SK-N-SH (cell line): ENCODE measurements at regions not wholly inside any gene's neighbourhood (a gene's known extent, or its start where the extent isn't known, plus 50 kb on each side); places are given as distances from the start of the nearest gene placed in this dataset.

Source experiments
- CTCF ChIA-PET: fragments of 300-600, 350-600 bp; formaldehyde crosslinking; extraction: SDS; loops from one replicate; lab custom pipeline; 2021; lab: Yijun Ruan, JAX
- POLR2A ChIA-PET: fragments of 350-600 bp; sonication (Branson Sonifier 250); formaldehyde crosslinking; extraction: SDS; loops from one replicate; lab custom pipeline; 2020; ENCODE audit warnings: antibody characterized with exemption, inconsistent platforms; lab: Yijun Ruan, JAX
- DNase-seq: peaks from one replicate; pipeline ENCODE4 v3.0.0; 2012
- H2AFZ ChIP-seq: fragments of 200-600 bp; sonication (generic); 2 replicates; pipeline ENCODE4 v1.8.1; 2016; ENCODE audit warnings: antibody characterized with exemption, mild to moderate bottlenecking, low read depth
- H3F3A ChIP-seq: fragments of 200-600 bp; sonication (generic); replicated peaks from 2 replicates; pipeline ENCODE3; 2016; ENCODE audit warnings: antibody characterized with exemption, mild to moderate bottlenecking; ENCODE audit not compliant: insufficient read depth
- H3K27ac ChIP-seq, 2 experiments: fragments of 200-500 bp in 1 of 2; fragments of 200-600 bp in 1 of 2; sonication (Bioruptor generic) in 1 of 2; sonication (generic), shearing (Covaris generic) in 1 of 2; 2 replicates each; pipeline versions ENCODE4 v1.5.1 to v1.6.1; 2014 to 2016; ENCODE audit warnings: low read depth in 2 of 2, inconsistent platforms in 1 of 2, low read length in 1 of 2, mild to moderate bottlenecking in 1 of 2, mixed read lengths in 1 of 2
- H3K27me3 ChIP-seq: fragments of 200-600 bp; sonication (generic), shearing (Covaris generic); 2 replicates; pipeline ENCODE4 v1.6.1; 2016; ENCODE audit warnings: mixed run types; ENCODE audit not compliant: insufficient read depth
- H3K36me3 ChIP-seq, 2 experiments: fragments of 200-500 bp in 1 of 2; fragments of 200-600 bp in 1 of 2; sonication (Bioruptor generic) in 1 of 2; sonication (generic) in 1 of 2; replicated peaks in 1 of 2; 2 replicates each; pipeline versions ENCODE3 to v1.5.1; 2014 to 2016; ENCODE audit warnings: low read length in 1 of 2, mild to moderate bottlenecking in 1 of 2; ENCODE audit not compliant: insufficient read depth in 2 of 2, control insufficient read depth in 1 of 2
- H3K4me1 ChIP-seq, 2 experiments: fragments of 200-500 bp in 1 of 2; fragments of 200-600 bp in 1 of 2; sonication (Bioruptor generic) in 1 of 2; sonication (generic), shearing (Covaris generic) in 1 of 2; 2 replicates each; pipeline versions ENCODE4 v1.5.1 to v1.6.1; 2014 to 2016; ENCODE audit warnings: low read depth in 1 of 2, low read length in 1 of 2, mixed run types in 1 of 2; ENCODE audit not compliant: insufficient read depth in 2 of 2, control insufficient read depth in 1 of 2
- H3K4me2 ChIP-seq: fragments of 200-600 bp; sonication (generic), shearing (Covaris generic); 2 replicates; pipeline ENCODE4 v1.6.1; 2017; ENCODE audit warnings: mixed run types
- H3K4me3 ChIP-seq, 2 experiments: fragments of 200-500 bp in 1 of 2; fragments of 200-600 bp in 1 of 2; sonication (Bioruptor generic) in 1 of 2; sonication (generic), shearing (Covaris generic) in 1 of 2; 2 replicates each; pipeline versions ENCODE4 v1.5.1 to v1.8.1; 2014 to 2016; ENCODE audit warnings: low read depth in 2 of 2, inconsistent platforms in 1 of 2, low read length in 1 of 2, mild to moderate bottlenecking in 1 of 2, mixed read lengths in 1 of 2, moderate library complexity in 1 of 2
- H3K79me2 ChIP-seq: fragments of 200-600 bp; sonication (generic); 2 replicates; pipeline ENCODE4 v1.8.1; 2017; ENCODE audit warnings: mild to moderate bottlenecking; ENCODE audit not compliant: insufficient read depth
- H3K9ac ChIP-seq: fragments of 200-600 bp; sonication (generic); 2 replicates; pipeline ENCODE4 v1.6.1; 2017; ENCODE audit warnings: mixed run types
- H3K9me2 ChIP-seq: fragments of 200-600 bp; sonication (generic); 2 replicates; pipeline ENCODE4 v1.6.1; 2017; ENCODE audit warnings: mixed run types
- H3K9me3 ChIP-seq: fragments of 200-600 bp; sonication (generic); 2 replicates; pipeline ENCODE4 v1.6.1; 2017; ENCODE audit warnings: mixed run types, mild to moderate bottlenecking, moderate library complexity
- H4K20me1 ChIP-seq: fragments of 200-600 bp; sonication (generic); 2 replicates; pipeline ENCODE4 v1.6.1; 2017; ENCODE audit warnings: mild to moderate bottlenecking, mixed run types; ENCODE audit not compliant: insufficient read depth
- CTCF ChIP-seq: fragments of 200-600 bp; sonication (generic); IDR thresholded peaks from 2 replicates; pipeline ENCODE4 v1.6.1; 2017; ENCODE audit warnings: antibody characterized with exemption, mild to moderate bottlenecking, moderate library complexity
- GABPA ChIP-seq: IDR thresholded peaks from 2 replicates; pipeline ENCODE4 v1.4.0; 2012; ENCODE audit warnings: low read depth, mild to moderate bottlenecking
- RFX5 ChIP-seq: IDR thresholded peaks from 2 replicates; pipeline ENCODE4 v1.6.1; 2012; ENCODE audit warnings: mild to moderate bottlenecking, improper control_type of control experiment, low read length
- TAF1 ChIP-seq: IDR thresholded peaks from 2 replicates; pipeline ENCODE4 v1.6.1; 2012; ENCODE audit warnings: low read depth, mild to moderate bottlenecking, low read length, moderate library complexity, borderline replicate concordance
- USF2 ChIP-seq: fragments of 150-350 bp; IDR thresholded peaks from 2 replicates; pipeline ENCODE4 v1.6.1; 2017; ENCODE audit warnings: antibody characterized with exemption, low read length, low read depth, borderline replicate concordance
- WGBS: methylation state at CpG from one replicate; pipeline ENCODE4 v1.1.6; 2017; ENCODE audit warnings: low lambda C conversion rate; 5-methylcytosine and 5-hydroxymethylcytosine counted together

- WGBS: 5% methylated on average over 4 of the region's 4 CpGs
- DNase-seq: no peak
- no peaks in the 10 kb centered on the region for H3K27me3 ChIP-seq
- H3F3A ChIP-seq: no peaks in the 10 kb centered on the region
- no peak for TF ChIP-seq USF2
- TF ChIP-seq, all 33 proteins: peak for 0
- ChIA-PET CTCF (no interaction called here), POLR2A (no interaction called here)
- Histone ChIP-seq H3K4me3 (no peak overlapping the region), H3K9me3 (no peaks in the 10 kb centered on the region), H3K4me2 (no peak overlapping the region), H3K27ac (no peak overlapping the region), H3K9ac (no peak overlapping the region), H3K9me2 (no peaks in the 10 kb centered on the region), H3K36me3 (no peaks in the 10 kb centered on the region), H4K20me1 (no peaks in the 10 kb centered on the region), H3K79me2 (no peaks in the 10 kb centered on the region), H3K4me1 (no peaks in the 10 kb centered on the region), H2AFZ (no peak overlapping the region)
These were observed 305.8 kb downstream of the AACS start for GRCh38 chr12:125371033-125371432.

GRCh38 chr12:125372085-125372484, 306.9 kb downstream of the AACS start:
- Histone ChIP-seq H3K4me2 (no peak overlapping the region), H3K4me3 (no peak overlapping the region), H3K27me3 (no peaks in the 10 kb centered on the region), H4K20me1 (no peaks in the 10 kb centered on the region), H3K27ac (no peak overlapping the region), H3K79me2 (no peaks in the 10 kb centered on the region), H2AFZ (no peak overlapping the region), H3K9ac (no peak overlapping the region), H3K4me1 (no peaks in the 10 kb centered on the region), H3F3A (no peaks in the 10 kb centered on the region), H3K36me3 (no peaks in the 10 kb centered on the region), H3K9me3 (no peaks in the 10 kb centered on the region), H3K9me2 (no peaks in the 10 kb centered on the region)
- 15% methylated on average over 4 of the region's 4 CpGs for WGBS
- TF ChIP-seq TAF1: no peak
- ChIA-PET POLR2A (no interaction called here), CTCF (interaction anchor here (0.6 to 1.0 kb wide), 2 partner anchors 41 to 1983 kb away, joined by 3 to 4 read pairs; no protein-coding TSS in a partner anchor)
- no peak for DNase-seq

GRCh38 chr12:125373375-125373774, 308.1 kb downstream of the AACS start:
- no peaks in the 10 kb centered on the region for H3K9me2 ChIP-seq
- POLR2A ChIA-PET: no interaction called here
- no peak for TF ChIP-seq GABPA
- TF ChIP-seq CTCF: no peak
- TF ChIP-seq RFX5: no peak
- TF ChIP-seq, all 33 proteins: peak for 0
- Histone ChIP-seq H3K4me2 (no peak overlapping the region), H3K27me3 (no peaks in the 10 kb centered on the region), H4K20me1 (no peaks in the 10 kb centered on the region), H3K27ac (no peak overlapping the region), H3K36me3 (no peaks in the 10 kb centered on the region), H2AFZ (no peak overlapping the region), H3K79me2 (no peaks in the 10 kb centered on the region), H3K9ac (no peak overlapping the region), H3K4me1 (no peaks in the 10 kb centered on the region), H3F3A (no peaks in the 10 kb centered on the region), H3K9me3 (no peaks in the 10 kb centered on the region), H3K4me3 (no peak overlapping the region)
- DNase-seq: no peak
- 4% methylated on average over 6 of the region's 6 CpGs for WGBS
- CTCF ChIA-PET: interaction anchor here (0.7 kb wide), 1 partner anchor 185 kb away, joined by 3 read pairs; no protein-coding TSS in a partner anchor
